Upper lobe of right lung (tissue), 1 donor: ENCODE measurements at regions not wholly inside any gene's neighbourhood (a gene's known extent, or its start where the extent isn't known, plus 50 kb on each side); places are given as distances from the start of the nearest gene placed in this dataset.

Source experiments
- ATAC-seq: fragments of 200-7000 bp; cut with Tn5 transposase; one replicate; pipeline ENCODE4 v1.9.1; 2020; ENCODE audit warnings: mild to moderate bottlenecking, moderate library complexity
- DNase-seq: peaks from one replicate; pipeline ENCODE4 v3.0.0-alpha.2; 2020
- H3K27ac ChIP-seq: fragments of 200-600 bp; one replicate; pipeline ENCODE4 v1.8.0; 2022
- H3K27me3 ChIP-seq: fragments of 200-600 bp; one replicate; pipeline ENCODE4 v1.8.0; 2022; ENCODE audit warnings: mild to moderate bottlenecking
- H3K36me3 ChIP-seq: fragments of 200-600 bp; one replicate; pipeline ENCODE4 v1.8.0; 2022
- H3K4me1 ChIP-seq: fragments of 200-600 bp; one replicate; pipeline ENCODE4 v1.8.0; 2022
- H3K4me3 ChIP-seq: fragments of 200-600 bp; one replicate; pipeline ENCODE4 v1.8.0; 2022; ENCODE audit warnings: mild to moderate bottlenecking
- H3K9me3 ChIP-seq: fragments of 200-600 bp; one replicate; pipeline ENCODE4 v1.8.0; 2022
- CTCF ChIP-seq: fragments of 200-600 bp; IDR thresholded peaks from one replicate; pipeline ENCODE4 v1.8.0; 2022; ENCODE audit warnings: antibody characterized with exemption
- intact Hi-C: fragments of 100-400 bp; cut with DNase I; formaldehyde crosslinking; loops from one replicate; pipeline ENCODE4 v1.11.0; 2022
- donor health status: DM: no; HTN: yes; CAD: no; lungs with severe emphysema.

GRCh38 chr15:60095711-60096110 is 91.6 kb downstream of the FOXB1 start:
- intact Hi-C loops, result no loop called here
- no peaks in the 10 kb centered on the region for H3K27me3 ChIP-seq
- ATAC-seq (no peak), DNase-seq (no peak)
- H3K4me1 ChIP-seq, result peaks cover 3% of the 10 kb centered on the region
- no peak for TF ChIP-seq CTCF
- H3K9me3 ChIP-seq, result no peaks in the 10 kb centered on the region
- no peak overlapping the region for H3K27ac ChIP-seq
- no peak overlapping the region for H3K4me3 ChIP-seq
- H3K36me3 ChIP-seq, result no peaks in the 10 kb centered on the region

- no peak for ATAC-seq
- Histone ChIP-seq H3K36me3 (no peaks in the 10 kb centered on the region), H3K27ac (no peak overlapping the region), H3K9me3 (no peaks in the 10 kb centered on the region), H3K4me3 (no peak overlapping the region), H3K27me3 (no peaks in the 10 kb centered on the region), H3K4me1 (no peaks in the 10 kb centered on the region)
- TF ChIP-seq CTCF, result no peak
- intact Hi-C loops, result no loop called here
- DNase-seq, result no peak
These were observed 92.0 kb downstream of the FOXB1 start for GRCh38 chr15:60096157-60096556.

- intact Hi-C loops, result no loop called here
These were observed 97.3 kb downstream of the FOXB1 start for GRCh38 chr15:60101416-60101815.

GRCh38 chr15:60102748-60103147 is 98.6 kb downstream of the FOXB1 start:
- no peak overlapping the region for H3K4me3 ChIP-seq
- H3K27ac ChIP-seq, result no peak overlapping the region
- intact Hi-C loops, result no loop called here
- DNase-seq, result no peak
- H3K4me1 ChIP-seq, result no peaks in the 10 kb centered on the region
- peaks cover 4% of the 10 kb centered on the region for H3K27me3 ChIP-seq
- H3K9me3 ChIP-seq, result no peaks in the 10 kb centered on the region
- no peak for ATAC-seq
- no peaks in the 10 kb centered on the region for H3K36me3 ChIP-seq
- no peak for TF ChIP-seq CTCF

More at GRCh38 chr15:60101416-60101815, 97.3 kb downstream of the FOXB1 start:
- no peak for TF ChIP-seq CTCF
- H3K36me3 ChIP-seq, result no peaks in the 10 kb centered on the region
- H3K27me3 ChIP-seq, result peaks cover 4% of the 10 kb centered on the region
- H3K27ac ChIP-seq, result no peak overlapping the region
- no peak for DNase-seq
- ATAC-seq, result no peak
- H3K9me3 ChIP-seq, result no peaks in the 10 kb centered on the region
- no peak overlapping the region for H3K4me3 ChIP-seq
- H3K4me1 ChIP-seq, result no peaks in the 10 kb centered on the region

GRCh38 chr15:60110909-60111308 is 106.8 kb downstream of the FOXB1 start:
- Histone ChIP-seq H3K4me3 (no peak overlapping the region), H3K27me3 (no peaks in the 10 kb centered on the region), H3K27ac (no peak overlapping the region), H3K36me3 (no peaks in the 10 kb centered on the region), H3K9me3 (no peaks in the 10 kb centered on the region), H3K4me1 (no peaks in the 10 kb centered on the region)
- no peak for ATAC-seq
- no peak for DNase-seq
- TF ChIP-seq CTCF, result no peak
- intact Hi-C loops, result no loop called here
